Activated T-helper 1 cell treated with anti-CD3 and anti-CD28 coated beads, Interleukin-12 subunit alpha, Interleukin-12 subunit beta, Interleukin-2, Interleukin-4 antibody, amounts not matched to agents 30 ng/mL and 10 ng/mL and 1 ng/mL, durations not matched to agents 14 hours and 24 hours and 36 hours (primary cell): ENCODE measurements at regions not wholly inside any gene's neighbourhood (a gene's known extent, or its start where the extent isn't known, plus 50 kb on each side); places are given as distances from the start of the nearest gene placed in this dataset.

Source experiments
- DNase-seq: peaks from one replicate; pipeline ENCODE4 v3.0.0; 2021; ENCODE audit warnings: low spot score
- H3K27ac Mint-ChIP-seq: one replicate; pipeline ENCODE4 v1.8.0; 2021; ENCODE audit warnings: mild to moderate bottlenecking, mixed read lengths
- H3K27me3 Mint-ChIP-seq: one replicate; pipeline ENCODE4 v1.8.0; 2022; ENCODE audit warnings: mild to moderate bottlenecking, moderate library complexity, mixed read lengths; ENCODE audit not compliant: insufficient read depth
- H3K36me3 Mint-ChIP-seq: one replicate; pipeline ENCODE4 v1.8.0; 2021; ENCODE audit warnings: low read depth, mixed read lengths
- H3K4me1 Mint-ChIP-seq: one replicate; pipeline ENCODE4 v1.8.0; 2021; ENCODE audit warnings: low read depth, mixed read lengths
- H3K4me3 Mint-ChIP-seq: one replicate; pipeline ENCODE4 v1.8.0; 2021; ENCODE audit warnings: mild to moderate bottlenecking, moderate library complexity, mixed read lengths
- H3K9me3 Mint-ChIP-seq: one replicate; pipeline ENCODE4 v1.8.0; 2021; ENCODE audit warnings: mixed read lengths
- intact Hi-C: fragments of 100-400 bp; cut with micrococcal nuclease; formaldehyde crosslinking; loops from one replicate; pipeline ENCODE4 v1.15.1; 2024

DNA sequence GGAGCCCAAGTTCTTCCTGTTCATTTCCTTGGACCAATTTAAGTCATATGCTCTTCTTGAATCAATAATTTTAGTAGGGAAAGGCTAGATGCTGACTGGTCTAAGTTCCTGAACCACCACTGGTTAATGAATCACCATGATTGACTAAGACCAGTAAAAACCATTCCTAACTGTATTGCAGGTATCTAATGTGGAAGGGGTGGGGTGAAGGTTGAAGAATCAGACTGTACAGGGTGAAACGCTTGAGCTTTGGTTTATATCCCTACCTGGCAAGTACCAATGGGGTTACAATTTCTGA is 100.1 kb downstream of the DYRK2 start:
- H3K27ac Mint-ChIP-seq = no peak overlapping the region

DNA sequence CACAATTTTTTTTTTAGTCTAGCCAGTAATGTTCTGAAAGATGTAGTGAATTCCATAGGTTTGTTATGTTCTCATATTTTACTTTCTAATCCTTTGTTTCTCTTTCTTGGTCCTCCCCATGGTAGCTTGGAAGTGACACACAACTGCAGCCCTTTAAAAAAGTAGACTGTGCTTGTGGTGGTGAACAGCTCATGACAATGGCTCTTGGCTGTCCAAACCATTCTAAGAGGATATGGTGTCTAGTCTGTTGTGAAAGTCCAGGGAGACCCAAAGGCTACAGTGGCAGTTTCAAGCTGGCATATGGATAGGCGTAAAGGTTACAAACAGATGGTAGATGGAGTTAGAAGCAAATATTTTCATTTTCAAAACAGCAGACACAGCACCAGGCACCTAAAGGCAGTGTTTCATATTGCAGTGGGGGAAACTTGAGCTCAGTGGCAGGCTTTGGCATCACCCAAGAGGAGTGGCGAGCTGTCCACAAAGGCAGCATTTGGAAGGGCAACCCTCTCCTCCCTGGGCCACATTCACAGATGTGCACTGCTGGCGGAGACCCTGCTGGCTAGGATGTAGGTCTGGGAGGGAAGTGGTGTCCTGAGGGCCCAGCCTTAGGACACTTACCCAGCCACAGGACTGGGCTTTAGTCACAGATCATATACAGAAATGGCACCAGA is 102.1 kb downstream of the DYRK2 start:
- no peaks in the 10 kb centered on the region for H3K4me1 Mint-ChIP-seq
- H3K27ac Mint-ChIP-seq = no peak overlapping the region
- no peaks in the 10 kb centered on the region for H3K27me3 Mint-ChIP-seq
- no peak overlapping the region for H3K4me3 Mint-ChIP-seq
- intact Hi-C loops = no loop called here
- no peaks in the 10 kb centered on the region for H3K36me3 Mint-ChIP-seq
- no peak for DNase-seq
- H3K9me3 Mint-ChIP-seq = no peaks in the 10 kb centered on the region

More for the DNA sequence above, 100.1 kb downstream of the DYRK2 start:
- Mint-ChIP-seq H3K27me3 (no peaks in the 10 kb centered on the region), H3K36me3 (no peaks in the 10 kb centered on the region), H3K9me3 (no peaks in the 10 kb centered on the region), H3K4me3 (no peak overlapping the region), H3K4me1 (no peaks in the 10 kb centered on the region)
- DNase-seq = no peak
- intact Hi-C loops = no loop called here

DNA sequence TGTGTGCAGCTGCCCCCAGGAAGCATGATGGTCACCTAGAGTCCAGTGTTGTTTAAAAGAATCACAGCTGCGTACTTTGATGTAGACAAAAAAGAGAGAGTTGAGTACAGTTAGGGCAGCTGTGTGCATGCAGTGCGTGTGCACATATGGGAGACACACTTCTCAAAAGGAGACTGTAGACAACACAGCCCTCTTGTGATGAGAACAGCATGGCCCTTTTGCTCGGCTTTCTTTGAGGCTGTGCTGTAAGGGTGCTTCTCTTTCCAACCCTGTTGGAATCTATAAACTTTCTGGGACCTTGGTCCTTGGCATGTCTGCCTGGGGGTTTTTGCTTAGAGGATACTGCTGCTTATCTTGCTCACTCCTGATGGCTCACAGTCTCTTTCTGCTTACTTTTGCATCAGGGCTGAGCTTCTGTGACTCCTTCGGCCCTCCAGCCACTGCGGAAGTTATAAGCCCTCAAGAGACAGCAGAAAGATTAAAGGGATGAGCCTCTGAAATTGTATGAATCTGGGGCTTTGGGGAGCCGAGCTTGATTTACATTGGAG is 102.9 kb downstream of the DYRK2 start:
- intact Hi-C loops = no loop called here
- no peaks in the 10 kb centered on the region for H3K36me3 Mint-ChIP-seq
- no peak overlapping the region for H3K4me3 Mint-ChIP-seq
- no peaks in the 10 kb centered on the region for H3K4me1 Mint-ChIP-seq
- DNase-seq = no peak
- no peaks in the 10 kb centered on the region for H3K27me3 Mint-ChIP-seq
- H3K9me3 Mint-ChIP-seq = no peaks in the 10 kb centered on the region
- no peak overlapping the region for H3K27ac Mint-ChIP-seq

DNA sequence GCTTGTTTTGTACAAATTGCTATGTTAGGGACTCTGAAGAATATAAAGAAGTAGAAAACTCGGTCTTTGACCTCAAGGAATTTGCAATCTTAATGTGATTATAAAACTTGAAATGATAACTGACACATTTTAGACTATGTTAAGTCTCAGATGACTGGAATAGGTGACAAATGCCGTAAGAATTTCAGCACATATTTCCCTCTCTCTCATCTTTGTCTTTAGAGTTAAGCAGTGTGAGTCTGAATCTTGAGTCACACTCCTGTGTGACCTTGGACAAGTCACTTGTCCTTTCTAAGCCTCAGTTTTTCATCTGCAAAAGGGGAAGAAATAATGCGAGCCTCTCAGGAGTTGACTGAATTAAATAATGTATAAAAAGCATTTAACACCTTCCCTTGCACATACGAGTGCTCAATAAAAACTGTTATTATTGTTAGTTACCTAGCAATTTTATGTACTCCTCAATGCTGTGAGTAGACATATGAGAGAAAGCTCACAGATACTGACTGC is 103.7 kb downstream of the DYRK2 start:
- Mint-ChIP-seq H3K9me3 (no peaks in the 10 kb centered on the region), H3K27ac (no peak overlapping the region), H3K27me3 (no peaks in the 10 kb centered on the region), H3K4me1 (no peaks in the 10 kb centered on the region), H3K36me3 (no peaks in the 10 kb centered on the region), H3K4me3 (no peak overlapping the region)
- DNase-seq = no peak
- intact Hi-C loops = no loop called here

DNA sequence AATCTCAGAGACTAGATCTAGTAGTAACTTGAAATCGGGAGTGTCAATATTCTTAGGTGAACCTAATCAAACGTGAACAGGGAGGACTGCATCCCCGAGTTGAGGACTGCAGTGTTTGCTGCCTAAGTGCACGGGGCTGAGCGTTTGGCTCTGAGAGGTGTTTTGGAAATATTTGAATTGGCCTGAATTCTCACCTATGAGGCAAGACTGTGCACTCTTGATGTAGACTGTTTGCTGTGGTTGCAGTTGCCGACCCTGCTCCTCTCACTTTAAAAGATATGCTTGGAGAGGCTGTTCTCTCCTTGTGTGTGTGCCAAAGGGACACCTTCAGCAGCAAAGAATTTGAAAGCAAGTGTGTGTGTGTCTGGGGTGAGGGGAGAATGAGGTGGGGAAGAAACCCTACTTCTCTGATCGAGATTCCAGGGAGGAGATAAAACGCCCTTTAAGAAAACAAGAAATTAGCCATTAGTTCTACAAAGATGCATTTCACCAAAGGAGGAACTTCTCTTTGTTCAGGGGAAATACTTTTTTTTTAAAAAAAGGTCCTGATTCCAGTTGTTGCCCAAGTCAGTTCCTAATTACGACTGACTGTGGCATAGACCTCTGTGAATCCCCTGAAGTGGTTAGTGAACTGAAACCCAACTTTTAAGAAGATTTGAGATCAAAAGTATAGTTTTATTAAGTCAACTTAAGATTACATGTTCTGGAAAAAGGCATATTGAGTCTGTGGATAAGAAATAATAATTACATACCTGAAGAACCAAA is 106.6 kb downstream of the DYRK2 start:
- Mint-ChIP-seq H3K9me3 (peaks cover 3% of the 10 kb centered on the region), H3K4me1 (no peaks in the 10 kb centered on the region), H3K4me3 (no peak overlapping the region), H3K36me3 (no peaks in the 10 kb centered on the region), H3K27ac (no peak overlapping the region), H3K27me3 (no peaks in the 10 kb centered on the region)
- intact Hi-C loops = no loop called here
- DNase-seq = no peak

DNA sequence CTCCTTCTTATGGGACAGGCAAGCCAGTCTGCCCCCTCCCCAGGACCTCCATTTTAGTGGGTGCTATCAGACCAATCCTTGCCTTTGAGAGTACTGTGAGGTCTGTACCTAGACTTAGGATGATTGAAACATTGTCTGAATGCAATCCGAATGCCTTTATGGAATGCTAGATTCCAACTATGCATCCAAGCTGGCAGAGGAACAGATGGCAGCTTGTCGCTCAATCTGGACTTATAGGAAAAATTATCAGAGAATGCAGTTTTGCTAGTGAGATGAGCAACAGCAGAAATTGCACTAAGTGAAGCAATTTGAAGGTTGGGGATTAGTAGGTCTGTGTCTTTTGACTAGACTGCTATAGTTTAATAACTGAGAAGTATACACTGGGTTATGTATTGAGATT is 109.1 kb downstream of the DYRK2 start:
- Mint-ChIP-seq H3K27ac (no peak overlapping the region), H3K9me3 (peaks cover 3% of the 10 kb centered on the region), H3K4me1 (no peaks in the 10 kb centered on the region), H3K27me3 (no peaks in the 10 kb centered on the region), H3K4me3 (no peak overlapping the region), H3K36me3 (no peaks in the 10 kb centered on the region)
- intact Hi-C loops = no loop called here
- DNase-seq = no peak

DNA sequence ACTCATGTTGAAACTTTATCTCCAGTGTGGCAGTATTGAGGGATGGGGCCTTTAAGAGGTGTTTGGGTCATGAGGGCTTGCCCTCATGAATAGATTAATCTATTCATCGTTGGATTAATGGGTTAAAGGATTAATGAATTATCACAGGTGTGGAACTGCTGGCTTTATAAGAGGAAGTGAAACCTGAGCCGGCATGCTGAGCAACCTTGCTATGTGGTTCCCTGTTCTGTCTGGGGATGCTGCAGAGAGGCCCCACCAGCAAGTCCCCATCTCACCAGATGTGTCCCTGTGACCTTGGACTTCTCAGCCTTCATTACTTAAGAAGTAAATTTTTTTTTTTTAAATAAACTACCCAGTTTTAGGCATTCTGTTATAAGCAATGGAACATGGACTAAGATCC is 109.6 kb downstream of the DYRK2 start:
- H3K4me3 Mint-ChIP-seq = no peak overlapping the region
- no peak for DNase-seq
- H3K27me3 Mint-ChIP-seq = no peaks in the 10 kb centered on the region
- no peaks in the 10 kb centered on the region for H3K36me3 Mint-ChIP-seq
- intact Hi-C loops = no loop called here
- H3K27ac Mint-ChIP-seq = no peak overlapping the region
- H3K4me1 Mint-ChIP-seq = no peaks in the 10 kb centered on the region
- H3K9me3 Mint-ChIP-seq = peaks cover 3% of the 10 kb centered on the region

DNA sequence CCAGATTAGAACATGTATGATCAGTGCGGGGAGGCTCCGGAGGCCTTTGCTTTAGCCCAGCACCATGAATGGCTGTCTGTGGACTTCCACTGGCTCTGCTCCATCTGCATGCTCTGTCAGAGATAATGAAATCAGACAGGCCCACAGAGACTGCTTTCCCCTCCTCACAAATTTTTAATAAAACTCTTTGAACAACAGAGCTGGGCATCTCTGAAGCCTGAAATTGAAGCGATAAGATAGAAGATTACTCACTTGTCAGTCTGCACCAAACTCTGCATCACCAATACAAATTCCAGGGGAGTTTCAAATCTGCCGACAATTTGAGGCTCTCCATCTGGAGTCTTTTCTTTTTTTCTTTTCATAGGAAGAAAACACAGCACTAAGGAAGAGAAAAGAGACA is 110.0 kb downstream of the DYRK2 start:
- no peak for DNase-seq
- Mint-ChIP-seq H3K27ac (no peak overlapping the region), H3K36me3 (no peaks in the 10 kb centered on the region), H3K9me3 (peaks cover 3% of the 10 kb centered on the region), H3K4me3 (no peak overlapping the region), H3K4me1 (no peaks in the 10 kb centered on the region), H3K27me3 (no peaks in the 10 kb centered on the region)
- intact Hi-C loops = no loop called here

DNA sequence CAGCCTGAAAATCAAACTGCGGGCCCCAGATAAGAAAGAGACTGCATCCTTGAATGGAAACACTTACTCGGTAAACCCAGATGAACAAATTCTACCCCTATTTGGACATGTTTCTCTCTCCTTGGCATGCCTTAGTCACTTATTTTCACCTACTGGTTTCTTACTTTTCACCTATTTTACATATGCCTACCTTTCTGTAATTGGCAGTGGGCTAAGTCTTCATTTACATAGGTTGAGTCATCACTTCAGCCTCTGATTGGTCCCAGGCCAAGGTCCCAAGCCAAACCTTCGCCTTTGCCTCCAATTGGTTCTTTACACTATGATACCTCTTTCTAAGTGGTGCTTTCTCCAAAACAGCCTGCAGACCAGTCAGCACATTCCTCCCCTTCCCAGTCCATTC is 111.3 kb downstream of the DYRK2 start:
- Mint-ChIP-seq H3K4me1 (no peaks in the 10 kb centered on the region), H3K27me3 (no peaks in the 10 kb centered on the region), H3K27ac (no peak overlapping the region), H3K4me3 (no peak overlapping the region), H3K9me3 (peaks cover 3% of the 10 kb centered on the region), H3K36me3 (no peaks in the 10 kb centered on the region)
- intact Hi-C loops = loop anchor here (1.0 kb wide), 1 partner anchor 44 kb away; no protein-coding TSS in a partner anchor
- DNase-seq = no peak

DNA sequence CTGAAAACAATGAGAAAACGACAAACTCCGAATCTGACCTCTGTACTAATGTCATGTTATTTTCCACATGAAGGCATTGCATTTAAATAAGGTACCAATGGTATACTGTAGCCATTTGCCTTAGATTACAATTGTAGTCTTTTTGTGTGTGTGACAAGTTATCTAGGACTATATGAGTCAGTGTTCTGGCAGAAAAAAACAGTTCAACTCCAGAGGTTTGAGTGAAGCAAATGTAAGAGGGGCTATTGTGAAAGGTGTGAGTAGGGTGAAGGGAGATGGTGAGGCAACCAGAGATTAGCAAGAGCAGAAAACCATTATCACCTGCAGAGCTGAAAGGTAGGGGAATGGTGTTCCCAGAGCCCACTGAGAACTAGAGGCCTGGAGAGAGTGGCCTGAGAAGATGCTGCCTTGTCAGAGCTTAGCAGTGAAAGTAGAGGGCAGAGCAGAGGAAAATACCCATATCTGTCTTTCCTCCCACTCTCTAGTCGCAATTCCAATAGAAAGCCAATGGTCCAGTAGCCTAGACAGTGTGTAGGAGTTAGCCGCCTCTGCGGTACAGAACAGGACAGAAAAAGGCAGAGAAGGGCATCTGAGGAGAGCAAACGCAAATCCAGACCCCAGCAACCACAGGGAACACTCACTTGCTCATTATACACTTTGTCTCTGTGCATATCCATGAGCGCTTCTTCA is 112.2 kb downstream of the DYRK2 start:
- Mint-ChIP-seq H3K4me3 (no peak overlapping the region), H3K27me3 (no peaks in the 10 kb centered on the region), H3K9me3 (peaks cover 3% of the 10 kb centered on the region), H3K27ac (no peak overlapping the region), H3K4me1 (no peaks in the 10 kb centered on the region), H3K36me3 (no peaks in the 10 kb centered on the region)
- intact Hi-C loops = no loop called here
- no peak for DNase-seq

DNA sequence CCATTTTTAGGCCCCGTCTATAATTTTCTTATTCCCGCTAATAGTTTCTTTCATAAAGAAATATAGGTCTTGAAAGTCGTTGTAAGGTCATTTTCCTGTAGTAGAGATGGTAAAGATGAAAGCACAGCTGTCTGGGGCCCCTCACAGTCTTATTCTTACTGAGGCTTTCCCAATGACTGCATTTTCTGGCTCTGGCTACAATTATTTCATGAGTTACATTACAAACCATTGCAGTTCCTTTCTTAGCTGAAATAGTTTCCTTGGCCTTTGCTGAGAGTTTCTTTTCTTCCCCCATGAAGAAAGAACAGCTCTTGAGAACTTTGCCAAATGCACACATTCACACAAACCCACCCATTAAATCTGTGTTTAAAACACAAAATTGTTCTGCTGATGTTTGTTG is 113.0 kb downstream of the DYRK2 start:
- intact Hi-C loops = no loop called here
- no peaks in the 10 kb centered on the region for H3K36me3 Mint-ChIP-seq
- DNase-seq = no peak
- H3K4me3 Mint-ChIP-seq = no peak overlapping the region
- H3K9me3 Mint-ChIP-seq = peaks cover 3% of the 10 kb centered on the region
- no peaks in the 10 kb centered on the region for H3K27me3 Mint-ChIP-seq
- no peaks in the 10 kb centered on the region for H3K4me1 Mint-ChIP-seq
- H3K27ac Mint-ChIP-seq = no peak overlapping the region

DNA sequence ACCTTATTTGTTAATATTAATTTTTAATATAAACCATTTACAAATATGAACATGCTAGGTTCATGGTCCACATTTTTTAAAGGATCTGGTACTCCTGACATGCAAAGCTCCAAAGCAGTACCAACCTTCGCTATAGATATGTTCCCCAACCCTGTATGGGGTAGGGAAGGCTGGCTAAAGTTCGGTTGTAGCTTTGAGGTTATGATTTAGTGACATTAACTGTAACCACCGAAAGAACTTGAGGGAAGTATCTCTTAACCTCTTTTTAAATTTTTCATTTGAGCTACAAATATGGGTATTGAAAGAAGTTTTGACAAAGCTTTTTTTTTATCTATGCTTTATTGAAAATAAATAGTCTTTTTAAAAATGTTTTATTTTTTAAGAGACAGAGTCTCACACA is 115.5 kb downstream of the DYRK2 start:
- Mint-ChIP-seq H3K36me3 (no peaks in the 10 kb centered on the region), H3K4me3 (no peak overlapping the region), H3K27ac (no peak overlapping the region), H3K4me1 (no peaks in the 10 kb centered on the region), H3K9me3 (peaks cover 3% of the 10 kb centered on the region), H3K27me3 (no peaks in the 10 kb centered on the region)
- no peak for DNase-seq
- intact Hi-C loops = no loop called here
